EH (cell line): ENCODE measurements at regions not wholly inside any gene's neighbourhood (a gene's known extent, or its start where the extent isn't known, plus 50 kb on each side); places are given as distances from the start of the nearest gene placed in this dataset.
"Not testable (repeated sequence)": the region's sequence is repeated elsewhere in the genome, so short reads cannot be mapped to it uniquely, and the experiment has no call there.

Experiments used
- DNase-seq: peaks from one replicate; pipeline ENCODE4 v3.0.0-alpha.2; 2015; ENCODE audit warnings: low read depth

- DNase-seq, result no peak
Observed at GRCh38 chr6:67896476-67896875, 738.6 kb upstream of the ADGRB3 start.

GRCh38 chr6:67889682-67889995 is 745.4 kb upstream of the ADGRB3 start:
- DNase-seq, result no peak

DNA sequence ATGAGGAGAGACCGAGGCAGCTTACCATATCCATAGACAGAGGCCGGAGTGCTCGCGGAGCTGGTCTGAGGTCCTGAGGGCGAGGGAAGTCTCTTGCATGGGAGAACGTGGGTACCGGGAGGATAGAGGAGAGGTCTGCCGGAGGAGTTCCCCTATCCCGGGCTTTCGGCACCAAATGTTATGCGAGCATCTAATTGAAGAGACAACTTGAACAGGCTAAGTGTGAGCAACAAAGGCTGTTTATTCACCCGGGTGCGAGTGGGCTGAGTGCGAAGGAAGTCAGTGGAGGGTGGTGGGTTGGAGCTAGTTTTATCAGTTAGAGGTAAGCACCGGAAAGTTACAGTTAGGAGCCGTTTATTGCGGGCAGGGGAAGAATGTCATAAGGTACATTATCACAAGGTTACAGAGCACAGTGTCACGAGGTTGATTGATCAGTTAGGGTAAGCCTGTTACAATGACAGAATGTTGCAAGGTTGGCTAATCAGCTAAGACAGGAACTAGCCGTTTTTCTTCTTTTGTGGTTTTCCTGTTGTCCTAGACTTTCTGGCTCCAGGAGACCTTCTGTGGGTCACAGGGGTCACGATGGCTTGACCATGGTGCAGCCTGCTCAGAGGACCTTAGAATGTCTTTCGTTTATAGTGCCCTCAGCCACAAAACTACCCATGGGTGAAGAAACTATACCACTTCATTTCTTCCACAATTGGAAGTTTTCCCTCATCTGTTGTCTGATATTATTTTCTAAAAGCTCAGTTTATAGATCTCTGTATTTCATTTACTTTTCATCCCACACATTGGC is 746.0 kb upstream of the ADGRB3 start:
- DNase-seq, result no peak

DNA sequence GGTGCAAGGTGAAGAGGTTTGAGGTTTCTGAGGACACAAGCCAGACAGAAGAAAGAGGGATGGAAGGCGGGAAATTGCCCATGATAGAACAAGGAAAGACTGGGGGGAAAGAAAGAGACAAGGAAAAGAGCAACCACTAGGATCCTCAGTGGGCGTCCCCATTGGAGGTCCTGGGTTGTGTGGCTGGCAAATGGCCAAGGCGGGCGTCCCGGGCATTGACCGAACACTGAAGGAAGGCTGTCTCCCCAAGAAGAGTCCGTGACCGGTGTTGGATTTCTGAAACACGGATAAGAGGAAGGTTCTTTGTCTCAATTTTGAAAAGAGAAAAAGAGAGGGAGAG is 746.6 kb upstream of the ADGRB3 start:
- no peak for DNase-seq

DNA sequence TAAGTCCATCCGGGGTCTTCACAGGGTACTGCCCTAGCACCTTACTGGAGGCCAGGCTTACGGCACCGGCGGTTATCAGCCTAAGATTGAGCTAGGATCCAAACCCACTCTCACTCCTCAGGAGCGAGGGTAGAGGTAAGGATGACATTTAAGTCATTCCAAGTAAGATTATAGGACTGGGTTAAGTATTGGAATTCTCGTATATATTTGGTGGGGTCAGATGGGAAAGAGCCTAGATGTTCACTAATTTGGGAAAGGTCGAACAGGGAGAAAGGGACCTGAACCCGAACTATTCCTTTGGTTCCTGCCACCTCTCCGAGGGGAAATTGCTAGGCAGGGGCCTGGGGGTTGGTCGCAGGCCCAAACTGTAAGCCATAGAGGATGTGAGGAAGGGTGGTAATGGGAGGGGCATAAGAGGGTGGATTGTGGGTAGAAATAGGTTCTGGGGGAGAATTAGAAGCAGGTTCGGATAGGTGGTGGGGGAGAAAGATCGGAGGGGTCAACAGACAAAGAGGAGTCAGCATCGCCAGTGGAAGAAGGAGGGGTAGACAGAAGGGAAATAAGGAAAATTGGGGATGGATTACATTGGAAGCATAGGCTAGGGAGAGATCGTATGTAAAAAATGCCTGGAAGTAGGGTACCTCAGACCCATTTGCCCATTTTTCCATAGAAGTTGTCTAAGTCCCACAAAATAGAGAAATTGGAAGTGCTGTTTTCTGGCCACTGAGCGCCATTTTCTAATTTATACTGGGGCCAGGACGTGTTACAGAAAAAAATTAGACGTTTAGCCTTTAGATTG is 747.1 kb upstream of the ADGRB3 start:
- no peak for DNase-seq

DNA sequence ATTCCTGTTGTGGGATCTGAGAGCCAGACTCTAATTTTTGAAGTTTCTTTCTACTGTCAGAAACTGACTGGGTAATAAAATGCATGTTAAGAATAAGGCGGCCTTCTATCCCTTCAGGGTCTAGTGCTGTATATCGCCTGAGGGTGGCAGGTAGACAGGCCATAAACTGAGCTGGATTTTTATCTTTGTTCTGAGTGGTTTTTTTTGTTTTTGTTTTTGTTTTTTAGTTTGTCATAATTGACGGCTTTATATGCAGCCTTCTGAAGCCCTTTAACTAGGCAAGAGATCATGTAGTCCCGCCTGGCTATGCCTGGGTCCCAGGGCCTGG is 747.7 kb upstream of the ADGRB3 start:
- no peak for DNase-seq

DNA sequence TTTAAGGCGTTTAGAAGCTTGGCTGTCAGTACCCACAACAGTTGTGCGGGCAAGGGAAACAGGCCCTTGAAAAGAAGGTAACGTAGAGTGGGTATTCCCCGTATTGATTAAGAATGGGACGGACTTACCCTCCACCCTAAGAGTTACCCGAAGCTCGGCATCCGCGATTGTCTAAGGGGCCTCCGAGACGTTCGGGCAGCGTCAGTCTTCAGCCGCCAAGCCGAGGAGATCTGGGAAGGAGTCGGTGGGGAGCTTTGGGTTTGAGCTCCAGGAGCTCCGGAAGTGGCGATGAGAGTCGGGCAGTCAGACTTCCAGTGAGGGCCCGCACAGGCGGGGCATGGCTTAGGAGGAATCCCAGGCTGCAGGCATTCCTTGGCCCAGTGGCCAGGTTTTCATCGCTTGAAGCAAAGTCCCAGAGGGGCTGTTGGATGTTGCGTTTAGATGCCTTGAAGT is 748.2 kb upstream of the ADGRB3 start:
- DNase-seq, result no peak

DNA sequence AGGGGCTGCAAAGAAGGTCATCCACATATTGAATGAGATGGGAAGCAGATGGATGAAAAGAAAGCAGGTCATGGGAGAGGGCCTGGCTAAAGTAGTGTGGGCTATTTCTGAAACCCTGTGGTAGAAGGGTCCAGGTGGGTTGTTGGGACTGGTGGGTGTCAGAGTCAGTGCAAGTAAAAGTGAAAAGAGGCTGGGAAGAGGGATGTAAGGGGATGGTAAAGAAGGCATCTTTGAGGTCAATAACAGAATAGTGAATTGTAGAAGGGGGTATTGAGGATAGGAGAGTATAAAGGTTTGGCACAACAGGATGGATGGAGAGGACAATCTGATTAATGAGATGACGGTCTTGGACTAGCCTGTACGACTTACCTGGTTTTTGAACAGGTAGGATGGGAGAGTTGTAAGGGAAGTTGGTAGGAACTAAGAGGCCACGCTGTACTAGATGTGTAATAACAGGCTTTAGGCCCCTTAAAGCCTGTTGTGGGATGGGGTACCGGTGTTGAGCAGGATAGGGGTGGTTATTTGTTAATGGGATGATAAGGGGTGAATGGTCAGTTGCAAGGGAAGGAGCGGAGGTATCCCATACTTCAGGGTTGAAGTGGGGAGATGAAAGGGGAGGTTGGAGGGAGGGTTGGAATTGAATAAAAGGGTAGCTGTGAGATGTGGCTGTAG is 748.9 kb upstream of the ADGRB3 start:
- DNase-seq, result no peak

GRCh38 chr6:67885081-67886033 is 749.7 kb upstream of the ADGRB3 start:
- DNase-seq, result no peak

- no peak for DNase-seq
Observed at GRCh38 chr6:67884442-67884841, 750.6 kb upstream of the ADGRB3 start.

DNA sequence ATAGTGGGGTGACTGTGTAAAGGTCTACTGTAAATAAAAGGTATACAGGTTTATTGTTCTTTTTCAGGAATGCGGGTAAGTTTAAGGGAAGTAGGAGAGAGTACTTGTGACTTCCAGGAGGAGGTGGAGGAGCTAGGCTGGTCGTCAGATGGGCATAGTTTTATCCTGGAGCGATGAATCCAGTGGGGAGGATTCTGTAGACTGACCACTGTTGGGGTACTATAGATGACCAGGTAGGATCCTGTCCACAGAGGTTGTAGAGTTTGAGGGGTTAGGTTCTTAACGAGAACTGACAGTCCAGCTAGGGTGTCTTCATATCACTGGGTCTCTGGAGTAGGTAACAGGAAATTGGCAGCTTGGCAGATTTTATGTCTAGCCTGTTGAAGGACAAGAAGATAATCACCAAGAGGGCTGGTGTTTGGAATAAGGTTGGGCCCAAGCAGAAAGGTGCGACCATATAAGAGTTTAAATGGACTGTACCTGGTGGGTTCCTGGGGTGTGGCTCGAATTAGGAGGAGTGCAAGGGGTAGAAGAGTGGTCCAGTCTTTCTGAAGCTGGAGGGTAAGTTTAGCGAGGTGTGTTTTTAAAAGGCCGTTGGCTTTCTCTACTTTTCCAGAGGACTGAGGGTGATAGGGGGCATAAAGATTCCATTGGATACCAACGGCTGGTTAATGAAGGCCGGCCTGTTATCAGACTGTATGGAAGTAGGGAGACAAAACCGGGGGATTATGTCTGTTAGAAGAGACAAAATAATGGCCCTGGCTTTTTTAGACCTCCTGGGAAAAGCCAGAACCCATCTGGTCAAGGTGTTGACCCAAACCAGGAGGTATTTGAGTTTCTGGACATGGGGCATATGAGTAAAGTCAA is 751.3 kb upstream of the ADGRB3 start:
- no peak for DNase-seq

DNA sequence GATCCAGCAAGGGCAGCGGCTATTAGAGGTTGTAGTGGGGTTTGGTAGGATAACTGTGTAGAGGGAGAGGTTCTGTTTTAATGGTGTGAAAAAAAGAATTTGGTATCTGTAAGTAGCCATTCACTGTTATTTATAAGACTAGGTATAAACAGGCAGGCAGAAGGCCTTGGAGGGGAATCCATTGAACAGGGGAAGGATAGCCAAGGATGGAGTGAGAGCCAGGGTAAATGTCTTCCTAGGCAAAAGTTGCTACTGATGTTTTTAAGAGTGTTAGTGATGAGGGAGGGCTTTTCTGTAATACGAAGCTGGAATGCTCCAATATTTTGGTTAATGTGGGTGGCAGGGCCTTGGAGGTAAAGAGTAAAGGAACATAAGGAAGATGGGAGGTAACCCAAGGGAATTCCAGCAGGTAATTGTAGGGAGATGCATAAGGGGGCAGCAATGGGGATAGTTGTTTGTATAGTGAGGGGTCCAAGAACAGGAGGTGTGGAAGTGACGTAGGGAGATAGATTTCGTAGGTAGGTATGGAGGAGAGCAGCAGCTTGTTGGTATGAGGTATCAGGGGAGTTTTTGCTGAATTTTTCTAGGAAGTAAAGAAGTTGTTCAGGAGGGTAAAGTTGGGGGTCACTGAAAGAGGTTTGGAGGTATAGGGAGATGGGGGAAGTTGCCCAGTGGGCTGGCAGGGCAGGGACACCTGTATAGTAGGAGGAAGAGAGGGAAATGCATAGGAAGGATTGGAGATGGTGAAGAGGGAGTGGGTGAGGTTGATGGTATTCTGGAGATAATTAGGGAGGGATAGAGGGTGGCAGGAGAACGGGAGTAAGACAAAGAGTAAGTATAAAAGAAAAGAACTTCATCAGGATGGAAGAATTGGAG is 752.4 kb upstream of the ADGRB3 start:
- no peak for DNase-seq

- DNase-seq, result no peak
Observed at GRCh38 chr6:67881706-67882065, 753.4 kb upstream of the ADGRB3 start.

- DNase-seq, result no peak
Observed at GRCh38 chr6:67880939-67881705, 754.0 kb upstream of the ADGRB3 start.

- not testable (repeated sequence) for DNase-seq
Observed at GRCh38 chr6:67880343-67880742, 754.7 kb upstream of the ADGRB3 start.

DNA sequence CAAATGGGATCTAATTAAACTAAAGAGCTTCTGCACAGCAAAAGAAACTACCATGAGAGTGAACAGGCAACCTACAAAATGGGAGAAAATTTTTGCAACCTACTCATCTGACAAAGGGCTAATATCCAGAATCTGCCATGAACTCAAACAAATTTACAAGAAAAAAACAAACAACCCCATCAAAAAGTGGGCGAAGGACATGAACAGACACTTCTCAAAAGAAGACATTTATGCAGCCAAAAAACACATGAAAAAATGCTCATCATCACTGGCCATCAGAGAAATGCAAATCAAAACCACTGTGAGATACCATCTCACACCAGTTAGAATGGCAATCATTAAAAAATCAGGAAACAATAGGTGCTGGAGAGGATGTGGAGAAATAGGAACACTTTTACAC is 755.2 kb upstream of the ADGRB3 start:
- DNase-seq, result not testable (repeated sequence)

DNA sequence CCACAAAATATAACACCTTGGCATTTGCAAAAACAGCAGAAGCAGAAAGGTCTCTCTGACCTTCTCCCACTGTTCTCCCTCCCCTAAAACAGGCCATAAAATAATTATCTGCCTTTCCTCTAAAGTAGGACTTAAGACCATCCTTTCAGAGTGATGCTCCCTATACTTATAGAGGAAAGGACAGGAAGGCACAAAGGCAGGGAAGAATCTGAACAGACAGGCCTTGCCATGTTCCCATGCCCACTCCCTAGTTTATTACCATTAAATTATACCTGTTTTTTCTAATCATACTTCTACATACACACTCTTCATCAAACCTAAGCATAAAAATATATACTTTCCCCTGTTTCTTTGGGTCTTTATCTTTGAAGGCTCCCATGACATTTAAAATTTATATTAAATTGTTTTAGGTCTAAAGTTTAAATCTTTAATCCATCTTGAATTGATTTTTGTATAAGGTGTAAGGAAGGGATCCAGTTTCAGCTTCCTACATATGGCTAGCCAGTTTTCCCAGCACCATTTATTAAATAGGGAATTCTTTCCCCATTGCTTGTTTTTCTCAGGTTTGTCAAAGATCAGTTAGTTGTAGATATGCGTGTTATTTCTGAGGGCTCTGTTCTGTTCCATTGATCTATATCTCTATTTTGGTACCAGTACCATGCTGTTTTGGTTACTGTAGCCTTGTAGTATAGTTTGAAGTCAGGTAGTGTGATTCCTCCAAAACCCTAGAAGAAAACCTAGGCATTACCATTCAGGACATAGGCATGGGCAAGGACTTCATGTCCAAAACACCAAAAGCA is 755.8 kb upstream of the ADGRB3 start:
- not testable (repeated sequence) for DNase-seq

- DNase-seq, result not testable (repeated sequence)
Observed at GRCh38 chr6:67878216-67878615, 756.9 kb upstream of the ADGRB3 start.

DNA sequence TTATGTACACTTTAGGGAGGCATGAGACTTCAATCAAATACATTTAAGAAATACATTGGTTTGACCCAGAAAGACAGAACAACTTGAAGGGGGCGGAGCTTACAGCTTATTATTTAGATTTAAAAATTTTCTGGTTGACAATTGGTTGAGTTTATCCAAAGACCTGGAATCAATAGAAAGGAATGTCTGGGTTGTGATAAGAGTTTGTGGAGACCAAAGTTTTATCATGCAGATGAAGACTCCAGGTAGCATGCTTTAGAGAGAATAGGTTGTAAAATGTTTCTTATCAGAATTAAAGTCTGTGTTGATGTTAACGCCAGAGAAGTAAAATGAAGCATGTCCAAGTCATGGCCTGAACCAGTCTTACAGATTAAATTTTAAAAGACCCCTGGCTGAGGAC is 757.8 kb upstream of the ADGRB3 start:
- DNase-seq, result no peak
